GM12878 (cell line): ENCODE measurements at regions not wholly inside any gene's neighbourhood (a gene's known extent, or its start where the extent isn't known, plus 50 kb on each side); places are given as distances from the start of the nearest gene placed in this dataset.

Experiments
- ATAC-seq: fragments of 200-7000 bp; cut with Tn5 transposase; 3 replicates; pipeline ENCODE4 v1.9.1; 2020; ENCODE audit warnings: mild to moderate bottlenecking, moderate library complexity
- BruUV-seq: library from RNA; stranded (reverse); fragments of 400-500 nt; replicated peaks from 2 replicates; lab custom pipeline; 2021; lab: Mats Ljungman, UMichigan
- CTCF ChIA-PET: fragments of 300-600 bp; sonication (Branson Sonifier 250); formaldehyde crosslinking; extraction: SDS; loops from one replicate; lab custom pipeline; 2021; ENCODE audit warnings: inconsistent platforms; lab: Yijun Ruan, JAX
- POLR2A ChIA-PET: fragments of 350-600 bp; formaldehyde crosslinking; extraction: SDS; loops from one replicate; lab custom pipeline; 2021; ENCODE audit warnings: inconsistent platforms; lab: Charles Lee
- RAD21 ChIA-PET: fragments of 300-600 bp; sonication (Branson Sonifier 250); formaldehyde crosslinking; loops from one replicate; lab custom pipeline; 2023; ENCODE audit warnings: antibody characterized with exemption; ENCODE audit not compliant: unreplicated experiment; lab: Charles Lee
- SMC1A ChIA-PET: fragments of 300-600 bp; sonication (Branson Sonifier 250); formaldehyde crosslinking; loops from one replicate; lab custom pipeline; 2023; ENCODE audit not compliant: unreplicated experiment, uncharacterized antibody; lab: Charles Lee
- DNase-seq: peaks from one replicate; pipeline ENCODE4 v3.0.0-alpha.2; 2011; ENCODE audit warnings: low read depth, low spot score
- FAIRE-seq: peaks from 3 replicates; lab custom pipeline; 2011; peaks lifted over from hg19 to GRCh38; lab: Jason Lieb, UNC
- H2AFZ ChIP-seq: 2 replicates; pipeline ENCODE4 v1.6.0; 2011; ENCODE audit warnings: low read depth, low read length, control low read depth; ENCODE audit not compliant: control insufficient read depth
- H3K27ac ChIP-seq: 2 replicates; pipeline ENCODE4 v1.5.1; 2011; ENCODE audit warnings: control low read depth; ENCODE audit not compliant: control insufficient read depth, insufficient read depth
- H3K27me3 ChIP-seq, 2 experiments: replicated peaks in 1 of 2; 2 replicates each; pipeline versions ENCODE4 v1.6.0 to v1.6.1; 2011; ENCODE audit warnings: low read length in 1 of 2; ENCODE audit not compliant: control insufficient read depth in 2 of 2, insufficient read depth in 2 of 2
- H3K36me3 ChIP-seq, 2 experiments: 2 replicates each; pipeline ENCODE4 v1.5.1; 2011; ENCODE audit warnings: low read length in 1 of 2; ENCODE audit not compliant: control insufficient read depth in 2 of 2, insufficient read depth in 2 of 2
- H3K4me1 ChIP-seq: 2 replicates; pipeline ENCODE4 v1.6.1; 2011; ENCODE audit warnings: mild to moderate bottlenecking, low read length, moderate library complexity, mixed read lengths; ENCODE audit not compliant: control insufficient read depth, insufficient read depth
- H3K4me2 ChIP-seq: 2 replicates; pipeline ENCODE4 v1.6.0; 2011; ENCODE audit warnings: control low read depth; ENCODE audit not compliant: control insufficient read depth, insufficient read depth
- H3K4me3 ChIP-seq: fragments of 200-600 bp; sonication (generic); 2 replicates; pipeline ENCODE4 v1.5.1; 2016
- H3K79me2 ChIP-seq: 2 replicates; pipeline ENCODE4 v1.6.0; 2011; ENCODE audit warnings: low read length; ENCODE audit not compliant: control insufficient read depth, insufficient read depth
- H3K9ac ChIP-seq: 2 replicates; pipeline ENCODE4 v1.8.0; 2011; ENCODE audit warnings: low read length, control low read depth, mixed read lengths; ENCODE audit not compliant: control insufficient read depth, insufficient read depth
- H3K9me3 ChIP-seq: replicated peaks from 3 replicates; pipeline ENCODE4 v1.5.1; 2011; ENCODE audit warnings: mild to moderate bottlenecking, low read length; ENCODE audit not compliant: control insufficient read depth, insufficient read depth
- H4K20me1 ChIP-seq: 2 replicates; pipeline ENCODE4 v1.6.0; 2011; ENCODE audit not compliant: control insufficient read depth, insufficient read depth
- BHLHE40 ChIP-seq, 2 experiments: fragments of 450-650 bp in 1 of 2; IDR thresholded peaks; 2 replicates each; pipeline ENCODE4 v1.6.1; 2011 to 2017; ENCODE audit warnings: low read depth in 2 of 2, borderline replicate concordance in 1 of 2, improper control_type of control experiment in 1 of 2, low read length in 1 of 2, mild to moderate bottlenecking in 1 of 2
- CREM ChIP-seq: IDR thresholded peaks from 2 replicates; pipeline ENCODE4 v1.6.1; 2014; ENCODE audit warnings: antibody characterized with exemption, low read depth
- FOXK2 ChIP-seq: fragments of 450-650 bp; IDR thresholded peaks from 2 replicates; pipeline ENCODE4 v1.6.1; 2017; ENCODE audit warnings: mild to moderate bottlenecking, moderate library complexity
- GABPA ChIP-seq: IDR thresholded peaks from 2 replicates; pipeline ENCODE4 v1.6.1; 2014; ENCODE audit warnings: antibody characterized with exemption, low read depth, mild to moderate bottlenecking, inconsistent platforms
- NR2C1 ChIP-seq: fragments of 450-650 bp; IDR thresholded peaks from 2 replicates; pipeline ENCODE4 v1.6.1; 2017; ENCODE audit warnings: antibody characterized with exemption, mild to moderate bottlenecking, moderate library complexity
- PAX5 ChIP-seq: IDR thresholded peaks from 2 replicates; pipeline ENCODE4 v1.6.1; 2011; ENCODE audit warnings: low read depth, low read length, borderline replicate concordance
- RAD51 ChIP-seq: fragments of 450-650 bp; IDR thresholded peaks from 2 replicates; pipeline ENCODE4 v1.6.1; 2016; ENCODE audit warnings: moderate library complexity, mild to moderate bottlenecking, inconsistent platforms
- RUNX3 ChIP-seq: IDR thresholded peaks from 2 replicates; pipeline ENCODE4 v1.6.1; 2012; ENCODE audit warnings: low read length, inconsistent platforms
- SREBF1 ChIP-seq: IDR thresholded peaks from 2 replicates; pipeline ENCODE4 v1.6.1; 2012; ENCODE audit warnings: mild to moderate bottlenecking, low read length
- SREBF2 ChIP-seq: IDR thresholded peaks from 2 replicates; pipeline ENCODE4 v1.6.1; 2012; ENCODE audit warnings: mild to moderate bottlenecking, low read length
- STAT1 ChIP-seq: fragments of 450-650 bp; conservative IDR thresholded peaks from 2 replicates; pipeline ENCODE4 v1.6.1; 2014; ENCODE audit warnings: antibody characterized with exemption, mild to moderate bottlenecking
- ZSCAN29 ChIP-seq: fragments of 450-650 bp; IDR thresholded peaks from 2 replicates; pipeline ENCODE4 v1.6.1; 2017; ENCODE audit warnings: mild to moderate bottlenecking, moderate library complexity
- WGBS: methylation state at CpG from one replicate; pipeline ENCODE4 v1.1.6; 2016; ENCODE audit warnings: low lambda C conversion rate; ENCODE audit not compliant: insufficient replicate concordance, insufficient coverage; ENCODE audit errors: missing lambda C conversion rate; 5-methylcytosine and 5-hydroxymethylcytosine counted together
- in situ Hi-C: fragments of 300-500 bp; cut with MboI; formaldehyde crosslinking; loops from 9 replicates; pipeline ENCODE4 v1.14.3; 2018; ENCODE audit warnings: mixed read lengths
- intact Hi-C: fragments of 100-400 bp; cut with micrococcal nuclease; formaldehyde crosslinking; loops from one replicate; pipeline ENCODE4 v1.14.2; 2022; ENCODE audit not compliant: unreplicated experiment
- TF ChIP-seq, protein P1 (sequence below): IDR thresholded peaks from 2 replicates; pipeline ENCODE4 v1.6.1; 2011; ENCODE audit warnings: borderline replicate concordance, low read depth, mild to moderate bottlenecking, moderate library complexity, low read length; ENCODE audit not compliant: insufficient read depth, poor library complexity, severe bottlenecking
- TF ChIP-seq, protein P2 (sequence below): fragments of 450-650 bp; IDR thresholded peaks from 2 replicates; pipeline ENCODE4 v1.6.1; 2018; ENCODE audit warnings: mild to moderate bottlenecking, low read depth, moderate library complexity; ENCODE audit not compliant: partially characterized antibody
- TF ChIP-seq, protein P3 (sequence below): fragments of 450-650 bp; formaldehyde crosslinking; IDR thresholded peaks from 2 replicates; pipeline ENCODE4 v1.4.0; 2020; ENCODE audit warnings: mild to moderate bottlenecking, moderate library complexity
- TF ChIP-seq, protein P4 (sequence below), 3 experiments: IDR thresholded peaks in 2 of 3; conservative IDR thresholded peaks in 1 of 3; 2 replicates each; pipeline ENCODE4 v1.5.1; 2011; ENCODE audit warnings: low read depth in 3 of 3, low read length in 3 of 3, mild to moderate bottlenecking in 3 of 3, control low read depth in 2 of 3, moderate library complexity in 2 of 3, inconsistent platforms in 1 of 3, mixed read lengths in 1 of 3; ENCODE audit not compliant: control insufficient read depth in 2 of 3, insufficient read depth in 1 of 3; ENCODE audit errors: extremely low read depth in 1 of 3

DNA sequence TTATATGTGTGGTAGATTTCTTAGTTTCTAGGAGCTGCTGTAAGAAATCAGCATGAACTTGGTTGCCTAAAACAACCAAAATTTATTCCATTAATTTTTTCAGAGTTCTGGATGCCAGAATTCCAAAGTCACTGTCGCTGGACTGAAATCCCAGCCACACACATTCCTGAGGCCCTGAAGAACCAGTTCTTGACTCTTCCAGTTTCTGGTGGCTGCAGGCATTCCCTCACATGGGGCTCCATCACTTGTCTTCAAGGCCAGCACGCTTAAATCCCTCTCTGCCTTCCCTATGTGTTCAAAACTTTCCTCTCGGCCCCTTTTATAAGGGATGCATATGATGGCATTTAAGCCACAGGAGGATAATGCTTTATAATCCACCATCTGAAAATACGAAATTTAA is 1237.5 kb upstream of the CDH9 start:
- no peaks in the 10 kb centered on the region for H4K20me1 ChIP-seq
- no peaks in the 10 kb centered on the region for H3K27me3 ChIP-seq
- H2AFZ ChIP-seq: no peak overlapping the region
- ChIA-PET SMC1A (no interaction called here), RAD21 (no interaction called here), POLR2A (no interaction called here), CTCF (interaction anchor here (0.7 kb wide), 1 partner anchor 69 kb away, joined by 3 read pairs; no protein-coding TSS in a partner anchor)
- no peaks in the 10 kb centered on the region for H3K4me1 ChIP-seq
- no peaks in the 10 kb centered on the region for H3K79me2 ChIP-seq
- in situ Hi-C loops: no loop called here
- no peaks in the 10 kb centered on the region for H3K9me3 ChIP-seq
- WGBS: 4% methylated on average over 4 of the region's 4 CpGs
- ATAC-seq (no peak), FAIRE-seq (no peak), DNase-seq (no peak)
- BruUV-seq: no TSS peak
- no peak overlapping the region for H3K4me2 ChIP-seq
- intact Hi-C loops: no loop called here
- no peak overlapping the region for H3K9ac ChIP-seq
- no peak for TF ChIP-seq NR2C1
- no peak for TF ChIP-seq CREM
- TF ChIP-seq BHLHE40 (IDR thresholded peaks at IDR 0.05; ENCODE audit: borderline replicate concordance in 1 of 2, low read depth in 2 of 2, low read length in 1 of 2): no peak
- TF ChIP-seq GABPA: no peak
- TF ChIP-seq RAD51: no peak
- TF ChIP-seq, protein P1, sequence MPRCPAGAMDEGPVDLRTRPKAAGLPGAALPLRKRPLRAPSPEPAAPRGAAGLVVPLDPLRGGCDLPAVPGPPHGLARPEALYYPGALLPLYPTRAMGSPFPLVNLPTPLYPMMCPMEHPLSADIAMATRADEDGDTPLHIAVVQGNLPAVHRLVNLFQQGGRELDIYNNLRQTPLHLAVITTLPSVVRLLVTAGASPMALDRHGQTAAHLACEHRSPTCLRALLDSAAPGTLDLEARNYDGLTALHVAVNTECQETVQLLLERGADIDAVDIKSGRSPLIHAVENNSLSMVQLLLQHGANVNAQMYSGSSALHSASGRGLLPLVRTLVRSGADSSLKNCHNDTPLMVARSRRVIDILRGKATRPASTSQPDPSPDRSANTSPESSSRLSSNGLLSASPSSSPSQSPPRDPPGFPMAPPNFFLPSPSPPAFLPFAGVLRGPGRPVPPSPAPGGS: no peak
- no peak for TF ChIP-seq SREBF2
- TF ChIP-seq, protein P2, sequence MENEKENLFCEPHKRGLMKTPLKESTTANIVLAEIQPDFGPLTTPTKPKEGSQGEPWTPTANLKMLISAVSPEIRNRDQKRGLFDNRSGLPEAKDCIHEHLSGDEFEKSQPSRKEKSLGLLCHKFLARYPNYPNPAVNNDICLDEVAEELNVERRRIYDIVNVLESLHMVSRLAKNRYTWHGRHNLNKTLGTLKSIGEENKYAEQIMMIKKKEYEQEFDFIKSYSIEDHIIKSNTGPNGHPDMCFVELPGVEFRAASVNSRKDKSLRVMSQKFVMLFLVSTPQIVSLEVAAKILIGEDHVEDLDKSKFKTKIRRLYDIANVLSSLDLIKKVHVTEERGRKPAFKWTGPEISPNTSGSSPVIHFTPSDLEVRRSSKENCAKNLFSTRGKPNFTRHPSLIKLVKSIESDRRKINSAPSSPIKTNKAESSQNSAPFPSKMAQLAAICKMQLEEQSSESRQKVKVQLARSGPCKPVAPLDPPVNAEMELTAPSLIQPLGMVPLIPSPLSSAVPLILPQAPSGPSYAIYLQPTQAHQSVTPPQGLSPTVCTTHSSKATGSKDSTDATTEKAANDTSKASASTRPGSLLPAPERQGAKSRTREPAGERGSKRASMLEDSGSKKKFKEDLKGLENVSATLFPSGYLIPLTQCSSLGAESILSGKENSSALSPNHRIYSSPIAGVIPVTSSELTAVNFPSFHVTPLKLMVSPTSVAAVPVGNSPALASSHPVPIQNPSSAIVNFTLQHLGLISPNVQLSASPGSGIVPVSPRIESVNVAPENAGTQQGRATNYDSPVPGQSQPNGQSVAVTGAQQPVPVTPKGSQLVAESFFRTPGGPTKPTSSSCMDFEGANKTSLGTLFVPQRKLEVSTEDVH: no peak
- TF ChIP-seq ZSCAN29: no peak
- TF ChIP-seq, protein P3, sequence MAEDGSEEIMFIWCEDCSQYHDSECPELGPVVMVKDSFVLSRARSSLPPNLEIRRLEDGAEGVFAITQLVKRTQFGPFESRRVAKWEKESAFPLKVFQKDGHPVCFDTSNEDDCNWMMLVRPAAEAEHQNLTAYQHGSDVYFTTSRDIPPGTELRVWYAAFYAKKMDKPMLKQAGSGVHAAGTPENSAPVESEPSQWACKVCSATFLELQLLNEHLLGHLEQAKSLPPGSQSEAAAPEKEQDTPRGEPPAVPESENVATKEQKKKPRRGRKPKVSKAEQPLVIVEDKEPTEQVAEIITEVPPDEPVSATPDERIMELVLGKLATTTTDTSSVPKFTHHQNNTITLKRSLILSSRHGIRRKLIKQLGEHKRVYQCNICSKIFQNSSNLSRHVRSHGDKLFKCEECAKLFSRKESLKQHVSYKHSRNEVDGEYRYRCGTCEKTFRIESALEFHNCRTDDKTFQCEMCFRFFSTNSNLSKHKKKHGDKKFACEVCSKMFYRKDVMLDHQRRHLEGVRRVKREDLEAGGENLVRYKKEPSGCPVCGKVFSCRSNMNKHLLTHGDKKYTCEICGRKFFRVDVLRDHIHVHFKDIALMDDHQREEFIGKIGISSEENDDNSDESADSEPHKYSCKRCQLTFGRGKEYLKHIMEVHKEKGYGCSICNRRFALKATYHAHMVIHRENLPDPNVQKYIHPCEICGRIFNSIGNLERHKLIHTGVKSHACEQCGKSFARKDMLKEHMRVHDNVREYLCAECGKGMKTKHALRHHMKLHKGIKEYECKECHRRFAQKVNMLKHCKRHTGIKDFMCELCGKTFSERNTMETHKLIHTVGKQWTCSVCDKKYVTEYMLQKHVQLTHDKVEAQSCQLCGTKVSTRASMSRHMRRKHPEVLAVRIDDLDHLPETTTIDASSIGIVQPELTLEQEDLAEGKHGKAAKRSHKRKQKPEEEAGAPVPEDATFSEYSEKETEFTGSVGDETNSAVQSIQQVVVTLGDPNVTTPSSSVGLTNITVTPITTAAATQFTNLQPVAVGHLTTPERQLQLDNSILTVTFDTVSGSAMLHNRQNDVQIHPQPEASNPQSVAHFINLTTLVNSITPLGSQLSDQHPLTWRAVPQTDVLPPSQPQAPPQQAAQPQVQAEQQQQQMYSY (CRISPR knock-in tag): no peak
- TF ChIP-seq, protein P4, sequence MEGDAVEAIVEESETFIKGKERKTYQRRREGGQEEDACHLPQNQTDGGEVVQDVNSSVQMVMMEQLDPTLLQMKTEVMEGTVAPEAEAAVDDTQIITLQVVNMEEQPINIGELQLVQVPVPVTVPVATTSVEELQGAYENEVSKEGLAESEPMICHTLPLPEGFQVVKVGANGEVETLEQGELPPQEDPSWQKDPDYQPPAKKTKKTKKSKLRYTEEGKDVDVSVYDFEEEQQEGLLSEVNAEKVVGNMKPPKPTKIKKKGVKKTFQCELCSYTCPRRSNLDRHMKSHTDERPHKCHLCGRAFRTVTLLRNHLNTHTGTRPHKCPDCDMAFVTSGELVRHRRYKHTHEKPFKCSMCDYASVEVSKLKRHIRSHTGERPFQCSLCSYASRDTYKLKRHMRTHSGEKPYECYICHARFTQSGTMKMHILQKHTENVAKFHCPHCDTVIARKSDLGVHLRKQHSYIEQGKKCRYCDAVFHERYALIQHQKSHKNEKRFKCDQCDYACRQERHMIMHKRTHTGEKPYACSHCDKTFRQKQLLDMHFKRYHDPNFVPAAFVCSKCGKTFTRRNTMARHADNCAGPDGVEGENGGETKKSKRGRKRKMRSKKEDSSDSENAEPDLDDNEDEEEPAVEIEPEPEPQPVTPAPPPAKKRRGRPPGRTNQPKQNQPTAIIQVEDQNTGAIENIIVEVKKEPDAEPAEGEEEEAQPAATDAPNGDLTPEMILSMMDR (IDR thresholded peaks at IDR 0.05 in 2 of 3, conservative IDR thresholded peaks at IDR 0.05 in 1 of 3; ENCODE audit: control insufficient read depth in 2 of 3, extremely low read depth in 1 of 3, insufficient read depth in 1 of 3, low read depth in 3 of 3, low read length in 3 of 3): no peak
- TF ChIP-seq PAX5: no peak
- no peak for TF ChIP-seq SREBF1
- no peak for TF ChIP-seq STAT1
- no peak for TF ChIP-seq FOXK2
- no peak for TF ChIP-seq RUNX3
- H3K4me3 ChIP-seq: no peak overlapping the region
- H3K27ac ChIP-seq: no peak overlapping the region
- no peaks in the 10 kb centered on the region for H3K36me3 ChIP-seq
